UCSD-AML1 (cell line): ENCODE measurements at regions not wholly inside any gene's neighbourhood (a gene's known extent, or its start where the extent isn't known, plus 50 kb on each side); places are given as distances from the start of the nearest gene placed in this dataset.
"Not testable (repeated sequence)": the region's sequence is repeated elsewhere in the genome, so short reads cannot be mapped to it uniquely, and the experiment has no call there.

Experiments
- DNase-seq: peaks from one replicate; lab custom pipeline; 2025; ENCODE audit not compliant: unreplicated experiment; lab: John Stamatoyannopoulos, UW

DNA sequence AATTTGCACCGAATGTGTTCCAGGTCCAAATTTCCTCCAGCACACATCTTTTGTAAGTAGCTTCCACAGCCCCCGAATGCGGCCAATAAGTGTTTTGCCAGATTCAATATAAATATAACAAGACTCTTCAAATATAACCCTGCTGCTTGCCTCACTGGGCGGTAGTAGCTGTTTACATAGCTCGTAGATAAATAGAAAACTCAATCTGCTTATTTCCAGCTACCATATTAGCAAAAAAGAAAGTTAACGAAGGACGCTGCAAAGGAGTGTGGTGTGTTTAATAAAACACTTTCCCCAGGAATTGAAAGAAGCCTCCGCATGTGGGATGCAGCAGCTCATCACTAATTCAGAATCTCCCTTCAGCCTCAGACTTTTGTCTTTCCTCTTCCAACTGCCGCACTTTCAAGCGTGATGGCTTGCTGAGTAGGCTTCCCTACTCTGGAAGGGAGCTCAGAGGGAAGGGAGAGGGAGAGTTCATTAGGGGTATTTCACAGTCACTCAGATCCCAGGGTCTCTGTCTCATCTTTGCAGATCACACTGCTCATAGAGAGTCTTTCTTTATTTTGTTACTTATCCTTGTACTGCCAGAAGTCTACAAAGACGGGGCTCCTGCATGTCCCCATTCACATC lies 367.0 kb downstream of the RND3 start:
- DNase-seq: no peak

DNA sequence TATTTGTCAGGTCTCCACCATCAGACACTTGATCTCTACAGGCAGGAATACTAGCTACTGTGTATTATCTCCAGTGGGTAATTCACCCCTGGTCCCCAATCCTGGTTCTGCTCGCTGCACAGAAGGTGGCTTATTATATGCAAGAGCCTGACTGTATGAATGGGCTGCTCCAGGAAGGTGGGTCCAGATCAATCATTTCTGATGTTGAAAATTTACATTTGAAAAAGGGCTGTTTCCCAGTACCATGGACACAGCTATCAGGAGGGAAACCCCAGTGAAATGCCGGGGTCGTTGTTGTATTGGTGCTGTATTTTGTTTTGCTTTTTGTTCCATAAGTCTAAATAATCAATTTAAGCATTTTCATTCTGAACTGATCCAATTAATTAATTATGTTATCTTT lies 367.6 kb downstream of the RND3 start:
- DNase-seq: no peak

DNA sequence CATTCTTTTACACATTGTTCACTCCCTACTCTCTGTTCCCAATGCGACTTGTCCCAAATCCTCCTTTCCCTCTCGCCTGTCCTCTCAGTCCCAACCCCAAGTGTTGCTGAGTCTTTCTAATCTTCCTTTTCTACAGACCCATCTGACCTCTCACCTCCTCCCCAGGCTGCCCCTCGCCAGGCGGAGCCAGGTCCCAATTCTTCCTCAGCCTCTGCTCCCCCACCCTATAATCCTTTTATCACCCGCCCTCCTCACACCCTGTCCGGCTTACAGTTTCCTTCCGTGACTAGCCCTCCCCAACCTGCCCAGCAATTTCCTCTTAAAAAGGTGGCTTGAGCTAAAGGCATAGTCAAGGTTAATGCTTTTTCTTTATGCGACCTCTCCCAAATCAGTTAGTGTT lies 373.4 kb downstream of the RND3 start:
- not testable (repeated sequence) for DNase-seq

DNA sequence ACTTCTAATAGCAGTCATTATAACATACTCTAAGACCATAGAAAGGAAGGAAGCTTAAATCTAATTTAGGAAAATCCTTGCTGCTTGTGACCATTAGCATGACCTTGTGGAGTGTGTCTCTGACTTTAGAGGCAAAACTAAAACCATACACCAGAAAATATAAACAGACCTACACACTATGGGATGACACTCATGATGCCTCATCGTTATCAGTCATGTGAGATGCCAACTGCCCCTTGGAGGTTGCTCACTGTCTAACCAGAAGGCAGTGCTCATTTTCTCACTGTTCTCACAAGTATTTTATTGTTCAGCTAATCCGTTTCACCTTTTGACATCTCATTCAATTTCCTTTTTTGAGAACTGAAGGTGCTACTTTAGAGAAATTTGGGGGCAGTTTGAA lies 376.9 kb downstream of the RND3 start:
- no peak for DNase-seq

DNA sequence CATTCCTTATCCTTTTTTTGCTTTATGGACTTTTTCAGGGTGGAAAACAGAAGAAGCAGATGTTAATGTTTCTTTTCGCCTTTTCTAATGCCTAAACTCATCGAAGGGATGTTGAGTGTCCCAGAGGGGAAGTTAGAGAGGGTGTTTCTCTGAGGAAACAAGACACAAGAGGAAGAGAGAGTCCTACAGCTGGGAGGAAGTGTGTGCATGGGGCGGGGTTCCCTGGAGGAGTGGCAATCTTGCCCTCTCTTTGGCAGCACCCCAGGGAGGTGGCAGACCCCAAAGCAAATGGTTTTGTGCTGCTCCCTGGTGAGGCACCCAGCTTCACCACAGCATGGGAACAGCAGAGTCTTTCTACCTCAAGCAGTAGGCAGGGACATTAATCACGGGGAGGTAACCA lies 377.6 kb downstream of the RND3 start:
- DNase-seq: peak; percentile 15

DNA sequence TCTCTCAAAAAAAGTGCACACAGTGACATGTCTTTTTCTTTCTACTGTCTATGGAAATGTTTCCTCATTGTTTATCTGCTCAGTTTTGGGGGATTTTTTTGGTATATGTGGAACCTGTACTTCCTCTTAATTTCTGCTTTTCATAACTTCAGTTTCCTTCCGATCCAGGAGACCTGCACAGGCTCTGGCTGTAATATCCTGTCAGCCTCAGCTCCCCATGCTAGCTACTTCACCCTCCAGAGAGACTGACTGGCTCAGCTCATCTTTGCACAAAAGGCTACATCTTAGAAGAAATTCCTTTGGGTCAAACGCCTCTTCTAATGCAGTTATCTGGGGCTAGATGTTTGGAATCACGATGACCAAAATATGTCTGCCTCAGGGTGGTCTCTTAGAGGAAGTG lies 378.4 kb downstream of the RND3 start:
- DNase-seq: no peak

DNA sequence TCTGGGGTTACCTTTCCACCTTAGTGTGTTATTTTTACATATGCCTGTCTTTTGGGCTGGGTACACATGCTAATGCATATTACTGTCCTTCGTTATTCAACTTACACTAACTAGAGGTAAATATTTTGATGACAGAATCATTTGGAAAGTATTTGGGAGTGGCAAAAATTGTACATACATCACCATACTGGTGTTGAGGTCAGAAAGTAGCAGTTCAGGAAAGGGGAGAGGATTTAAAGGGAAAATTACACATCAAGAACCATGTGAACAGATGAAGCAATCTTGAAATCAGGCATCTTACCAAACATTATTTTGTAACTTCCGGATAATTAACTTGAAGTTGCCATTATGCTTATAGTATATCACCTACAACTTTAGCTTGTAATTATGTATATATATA lies 379.7 kb downstream of the RND3 start:
- no peak for DNase-seq

DNA sequence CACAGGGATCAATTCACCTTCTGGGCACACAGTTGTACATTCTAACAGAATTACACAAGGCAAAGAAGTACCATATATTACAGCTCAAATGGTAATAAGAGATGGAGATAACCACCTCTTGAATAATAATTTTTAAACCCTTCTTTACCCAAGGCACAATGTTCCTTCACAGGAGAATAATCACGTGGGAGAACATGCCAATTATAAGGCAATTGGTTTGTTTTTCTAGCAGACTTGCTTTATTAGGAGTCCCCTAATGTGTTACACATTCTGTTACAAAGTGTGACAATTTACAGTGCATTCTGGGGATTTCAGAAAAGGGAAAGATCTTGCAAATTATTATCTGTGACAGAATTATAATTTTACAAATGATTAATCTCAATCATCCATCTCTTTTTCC lies 380.3 kb downstream of the RND3 start:
- DNase-seq: no peak

DNA sequence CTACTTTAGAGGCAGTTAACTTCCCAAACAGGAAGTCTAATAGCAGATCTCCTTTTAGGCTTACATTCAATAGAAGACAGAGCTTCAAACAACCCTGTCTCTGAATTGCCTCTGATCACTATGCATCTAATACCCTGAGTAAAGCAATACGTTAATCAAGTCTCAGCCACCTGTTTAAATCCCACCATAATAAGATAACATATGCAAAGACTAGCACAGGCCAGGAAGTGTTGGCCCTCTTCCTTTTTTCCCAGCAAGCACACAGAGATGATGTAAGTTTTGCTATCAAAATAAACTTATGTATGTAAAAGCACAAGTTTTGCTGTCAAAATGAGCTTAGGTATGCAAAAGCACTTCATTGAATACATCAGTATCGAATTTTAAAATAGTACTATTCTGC lies 385.5 kb downstream of the RND3 start:
- DNase-seq: no peak

DNA sequence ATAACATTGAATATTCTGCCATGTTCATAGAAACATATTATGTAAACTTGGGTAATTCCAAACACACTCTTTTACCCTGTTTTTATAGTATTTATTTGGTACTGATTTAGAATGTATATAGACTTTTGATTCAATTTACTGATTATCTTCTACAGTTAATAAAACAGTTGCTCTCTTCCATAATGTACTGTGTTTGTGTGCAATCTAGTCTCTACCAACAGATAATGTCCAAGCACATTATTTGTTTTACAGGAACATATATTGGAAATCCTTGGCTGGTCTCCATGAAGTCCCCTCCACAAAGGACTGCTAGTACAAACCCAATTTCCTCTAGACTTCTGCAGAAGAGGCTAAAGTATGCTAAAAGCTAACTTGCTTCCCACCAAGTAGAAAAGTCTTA lies 386.6 kb downstream of the RND3 start:
- no peak for DNase-seq

DNA sequence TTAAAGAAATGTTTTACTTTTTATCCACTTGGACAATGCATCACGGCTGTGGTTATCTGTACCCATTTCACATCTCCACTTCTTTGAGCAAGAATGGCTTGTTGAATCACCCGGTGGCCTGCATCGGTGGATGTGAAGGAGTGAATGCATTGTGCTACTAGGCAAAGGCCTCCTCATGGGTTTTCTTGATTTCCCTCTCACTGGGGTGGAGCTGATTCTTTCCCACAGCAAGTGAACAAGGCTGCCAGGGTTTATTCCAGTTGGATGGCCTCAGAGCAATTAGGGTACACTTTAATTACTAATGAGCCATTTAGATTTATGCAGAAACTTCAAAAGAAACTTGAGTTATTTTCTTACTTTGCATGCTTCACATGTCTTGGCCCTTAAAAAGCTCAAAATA lies 387.1 kb downstream of the RND3 start:
- no peak for DNase-seq

DNA sequence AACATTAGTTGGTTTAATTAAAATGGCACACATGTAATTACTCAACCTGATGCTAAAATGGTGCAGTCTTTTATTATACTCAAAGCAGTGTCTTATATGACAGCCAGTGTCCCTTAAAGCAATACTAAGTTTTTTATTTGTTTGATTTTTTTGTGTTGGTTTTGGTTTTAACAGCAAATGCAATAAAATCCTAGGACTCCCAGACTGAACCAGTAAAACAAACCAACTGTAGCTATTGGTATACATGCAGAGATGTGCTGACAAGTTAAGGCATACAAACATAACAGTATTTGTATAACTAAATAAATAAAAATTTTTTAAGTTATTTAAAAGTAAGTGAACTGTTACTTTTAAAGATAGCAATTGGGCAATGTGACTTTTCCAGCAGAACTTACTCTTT lies 387.7 kb downstream of the RND3 start:
- DNase-seq: no peak

DNA sequence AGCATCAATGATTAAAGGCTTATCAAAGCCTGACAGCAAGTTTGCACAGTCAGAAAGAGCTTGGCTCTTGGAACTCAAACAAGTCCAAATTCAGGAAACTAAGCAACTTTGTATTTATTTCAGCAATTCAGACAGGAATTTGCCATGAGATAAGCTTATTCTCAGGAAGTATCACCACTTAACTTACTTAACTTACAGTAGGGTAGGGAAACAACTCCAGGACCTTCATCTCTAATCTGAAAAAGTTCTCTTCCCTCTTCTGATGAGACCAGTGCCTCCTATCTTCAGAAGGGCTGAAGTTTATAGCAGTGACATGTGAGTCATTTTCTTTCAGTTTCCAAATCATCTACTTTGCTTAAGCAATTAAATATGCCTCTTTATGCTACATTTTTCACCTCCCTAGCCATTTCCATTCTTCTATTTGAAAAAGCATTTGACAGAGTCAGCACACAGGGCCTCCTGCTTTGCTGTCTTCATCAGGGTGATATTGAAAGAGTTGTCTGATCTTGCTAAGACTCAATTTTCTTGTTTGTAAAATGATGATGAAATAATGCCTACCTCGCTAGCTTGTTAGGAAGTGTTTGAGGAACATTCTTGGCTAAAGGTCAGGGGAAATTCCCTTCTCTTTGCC lies 389.5 kb downstream of the RND3 start:
- no peak for DNase-seq

DNA sequence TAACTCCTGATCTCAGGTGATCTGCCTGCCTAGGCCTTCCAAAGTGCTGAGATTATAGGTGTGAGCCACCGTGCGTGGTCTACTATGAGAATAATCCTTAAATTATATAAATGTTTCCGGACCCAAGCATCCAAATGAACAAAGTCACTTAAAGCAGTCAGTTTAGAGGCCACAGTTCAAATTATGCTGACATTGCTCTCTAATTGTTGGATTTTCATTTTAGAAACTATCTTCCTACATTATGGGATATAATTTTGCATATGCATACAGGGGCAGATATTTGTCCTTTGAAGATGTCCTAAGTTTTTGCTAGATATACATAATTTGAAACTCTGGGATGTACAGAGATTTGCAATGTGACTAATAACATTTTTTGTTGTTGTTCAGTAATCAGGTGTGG lies 390.1 kb downstream of the RND3 start:
- no peak for DNase-seq

DNA sequence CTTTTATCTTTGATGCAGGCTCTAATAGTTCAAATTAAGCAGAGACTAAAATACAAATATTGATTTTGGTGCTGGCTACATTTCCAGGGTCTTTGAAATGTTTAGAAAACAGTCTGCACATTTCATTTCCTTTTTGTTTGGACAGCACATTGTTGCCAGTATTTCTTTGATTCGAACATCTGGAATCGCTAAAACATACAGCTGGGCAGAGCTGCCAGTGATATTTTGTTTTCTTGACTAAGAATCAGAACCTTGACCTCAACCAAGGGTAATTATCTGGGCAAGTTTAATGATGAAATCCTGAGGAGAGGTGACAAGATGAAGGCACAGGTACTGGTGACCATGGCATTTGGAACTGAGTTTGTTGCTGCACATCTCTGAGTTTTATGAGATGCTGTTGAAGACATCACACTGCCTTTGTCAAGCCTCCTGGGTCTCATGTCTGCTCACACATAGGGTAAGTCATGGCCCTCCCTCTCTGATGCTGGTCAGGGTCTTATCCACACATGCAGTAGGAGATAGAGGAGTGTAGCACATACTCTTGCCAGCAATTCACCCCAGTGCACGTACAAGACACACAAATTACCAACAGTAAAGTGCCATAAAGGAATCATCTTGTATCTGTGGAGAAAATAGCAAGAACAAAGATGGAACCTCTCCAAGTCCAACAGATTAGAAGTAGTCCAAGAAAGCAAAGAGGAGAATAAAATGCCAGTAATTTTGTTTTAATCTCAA lies 391.9 kb downstream of the RND3 start:
- DNase-seq: no peak

DNA sequence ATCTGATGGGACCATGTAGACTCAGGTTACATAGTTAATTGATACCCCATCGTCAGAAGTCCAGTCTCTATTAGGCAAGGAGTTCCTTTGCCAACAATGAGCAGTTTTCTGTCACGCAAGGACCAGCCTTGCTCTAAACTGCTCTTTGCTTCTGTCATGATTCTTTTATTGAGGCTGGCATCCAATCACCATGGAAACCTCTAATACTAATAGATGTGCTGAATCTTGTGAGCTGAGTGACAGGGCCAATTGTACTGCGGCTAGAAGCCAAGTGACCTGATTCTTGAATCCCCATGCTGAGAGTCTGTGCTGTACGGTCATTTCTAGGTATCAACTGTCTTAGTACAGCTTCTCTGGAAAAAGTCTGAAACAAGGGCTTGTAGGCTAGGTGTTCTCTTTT lies 395.6 kb downstream of the RND3 start:
- DNase-seq: no peak

DNA sequence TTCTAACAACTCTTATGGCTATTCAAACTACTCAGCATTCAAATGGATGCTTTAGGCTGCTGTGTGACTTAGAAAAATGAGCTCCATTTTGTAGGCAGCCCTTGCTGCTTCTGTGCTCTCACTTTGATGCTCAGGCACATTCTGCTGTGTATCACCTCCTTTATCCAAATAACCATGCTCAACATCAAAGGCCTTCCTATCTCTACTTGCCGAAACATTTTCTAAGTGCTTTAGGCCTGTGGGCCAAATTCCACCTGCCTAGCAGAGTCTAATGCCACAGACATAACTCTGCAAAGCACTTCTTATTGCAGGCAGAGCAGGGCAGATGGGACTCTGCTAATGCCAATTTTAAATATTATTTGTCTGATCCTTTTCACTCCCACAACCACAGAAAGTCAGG lies 397.4 kb downstream of the RND3 start:
- no peak for DNase-seq

DNA sequence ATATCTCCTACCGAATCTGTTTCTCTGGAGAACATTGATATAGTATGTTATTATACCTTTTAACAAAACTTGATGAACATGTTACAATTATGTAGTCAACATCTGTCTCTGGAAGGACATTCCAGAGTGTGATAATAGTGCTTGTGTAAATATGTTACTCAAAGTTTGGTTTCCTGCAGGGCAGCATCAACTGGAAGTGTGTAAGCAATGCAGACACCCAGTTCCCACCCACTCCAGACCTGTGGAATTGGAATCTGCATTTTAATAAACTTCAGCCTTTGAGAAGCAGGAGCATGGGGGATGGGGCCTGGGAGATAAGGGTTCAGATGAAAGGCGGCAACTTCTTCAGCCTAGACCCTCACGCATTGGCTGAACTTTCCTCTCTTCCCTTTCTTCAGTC lies 398.9 kb downstream of the RND3 start:
- DNase-seq: no peak

DNA sequence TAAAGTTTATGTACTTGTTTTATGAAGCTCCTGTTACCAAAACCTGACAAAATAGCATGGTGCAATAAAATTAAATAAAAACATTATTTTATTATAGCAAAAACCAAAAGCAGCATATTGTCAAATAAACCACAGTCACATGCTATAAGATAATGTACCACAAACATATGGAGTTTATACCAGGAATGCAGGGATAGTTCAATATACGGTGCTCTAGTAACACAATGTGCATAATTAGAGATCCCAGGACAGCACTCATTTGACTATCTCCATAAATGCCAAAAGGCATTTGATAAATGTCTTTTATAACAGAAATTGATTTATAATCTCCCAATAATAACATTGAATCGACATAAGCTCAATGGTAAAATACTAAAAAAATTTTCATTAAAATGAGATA lies 402.0 kb downstream of the RND3 start:
- DNase-seq: no peak

DNA sequence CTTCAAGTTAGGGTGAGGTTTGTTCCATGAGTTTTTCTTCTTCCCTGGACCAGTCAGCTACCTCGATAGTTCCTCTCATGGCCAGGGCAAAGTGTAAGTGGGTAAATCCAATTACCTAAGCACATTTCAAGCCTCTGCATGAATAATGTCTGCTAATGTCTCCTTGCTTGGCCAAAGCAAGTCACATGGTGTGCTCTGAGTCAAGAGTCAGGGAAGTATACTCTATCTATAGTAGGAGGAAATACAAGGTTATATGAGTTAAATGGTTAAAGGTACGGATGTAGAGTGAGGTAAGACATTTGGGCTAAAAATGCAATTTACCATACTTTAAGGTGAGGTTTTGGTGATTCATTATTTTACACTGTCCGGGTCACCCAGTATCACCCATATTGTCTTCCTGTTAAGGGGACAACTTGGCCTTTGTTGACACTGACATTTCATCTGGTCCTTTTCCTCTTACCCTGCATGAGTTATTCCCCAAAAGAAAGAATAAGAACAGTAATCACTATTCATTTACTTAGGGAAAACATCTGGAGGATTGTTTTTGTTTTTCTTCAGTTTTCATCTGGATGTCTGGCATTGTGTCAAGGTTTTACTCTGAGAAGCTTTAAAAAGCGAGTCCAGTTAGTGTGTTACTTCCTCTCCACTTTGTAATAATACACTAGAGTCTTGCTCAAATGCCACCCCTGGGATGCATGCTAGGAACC lies 405.5 kb downstream of the RND3 start:
- DNase-seq: no peak

DNA sequence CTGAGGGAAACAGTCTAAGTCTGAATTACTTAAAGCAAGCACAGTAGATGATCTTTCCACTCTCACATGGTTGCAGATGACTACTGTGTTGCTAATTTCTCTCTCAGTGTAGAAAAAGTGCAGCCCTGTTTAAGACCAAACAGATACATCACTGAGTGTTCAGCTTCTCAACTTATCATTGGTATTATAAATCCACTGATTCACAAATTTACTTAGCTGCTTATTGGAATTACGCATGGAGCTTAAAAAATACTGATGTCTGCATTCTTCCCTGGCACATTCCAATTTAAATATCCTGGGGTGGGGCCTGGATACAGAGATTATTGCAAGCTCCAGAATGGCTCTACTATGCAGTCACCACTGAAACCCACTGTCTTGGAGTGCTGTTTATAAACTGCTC lies 411.2 kb downstream of the RND3 start:
- no peak for DNase-seq

DNA sequence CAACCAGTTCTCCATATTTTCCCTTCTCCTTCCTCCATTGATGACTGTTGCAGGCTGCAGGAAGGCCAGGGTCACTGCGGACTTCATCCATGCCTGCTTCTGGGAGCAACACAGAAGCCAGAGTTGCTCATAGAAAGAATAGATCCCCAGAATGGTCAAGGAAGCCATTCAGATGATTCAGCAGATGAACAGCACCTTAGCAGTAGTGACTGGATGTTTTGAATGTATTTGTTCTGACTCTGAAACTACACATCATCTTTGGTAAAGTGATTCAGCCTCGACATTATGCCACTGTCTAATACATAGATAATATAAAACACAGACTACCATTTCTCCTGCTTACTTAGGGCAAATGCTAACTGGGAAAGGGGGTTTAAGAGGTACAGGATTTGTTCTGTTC lies 411.6 kb downstream of the RND3 start:
- DNase-seq: no peak
